Activated CD8-positive, alpha-beta memory T cell treated with anti-CD3 and anti-CD28 coated beads for 1 hour (primary cell): ENCODE measurements at regions not wholly inside any gene's neighbourhood (a gene's known extent, or its start where the extent isn't known, plus 50 kb on each side); places are given as distances from the start of the nearest gene placed in this dataset.

Experiments
- DNase-seq, 2 donors: peaks; one replicate each; pipeline ENCODE4 v3.0.0-alpha.2; 2020; ENCODE audit warnings: low read depth in 1 of 2; ENCODE audit errors: extremely low read depth in 1 of 2

DNA sequence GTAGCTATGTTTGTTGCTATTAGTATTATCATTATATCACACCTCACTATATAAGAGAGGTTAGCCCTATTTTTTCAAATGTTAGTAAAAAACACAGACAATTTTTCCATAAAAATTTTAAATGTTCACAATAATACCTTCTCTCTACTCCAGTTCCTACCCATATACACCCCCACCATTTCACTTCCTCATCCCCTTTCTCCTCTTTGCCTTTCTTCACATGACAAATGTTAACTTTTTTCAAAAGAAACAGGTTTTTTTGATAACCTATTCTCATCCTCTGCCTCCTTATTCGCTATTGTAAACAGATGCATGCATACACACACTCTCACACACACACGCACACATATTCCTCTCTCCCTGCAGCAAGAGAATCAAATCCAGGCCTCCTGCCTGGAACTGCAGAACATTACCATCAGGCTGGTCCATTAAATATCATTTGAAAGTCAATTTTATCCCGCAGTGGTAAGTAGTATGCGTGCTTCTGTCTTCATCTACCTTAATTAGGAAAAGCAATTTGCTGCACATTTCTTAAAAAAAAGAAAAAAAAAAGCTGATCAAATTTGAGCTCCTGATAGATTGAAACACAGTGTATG lies 55.5 kb downstream of the MID1IP1 start:
- no peak for DNase-seq

DNA sequence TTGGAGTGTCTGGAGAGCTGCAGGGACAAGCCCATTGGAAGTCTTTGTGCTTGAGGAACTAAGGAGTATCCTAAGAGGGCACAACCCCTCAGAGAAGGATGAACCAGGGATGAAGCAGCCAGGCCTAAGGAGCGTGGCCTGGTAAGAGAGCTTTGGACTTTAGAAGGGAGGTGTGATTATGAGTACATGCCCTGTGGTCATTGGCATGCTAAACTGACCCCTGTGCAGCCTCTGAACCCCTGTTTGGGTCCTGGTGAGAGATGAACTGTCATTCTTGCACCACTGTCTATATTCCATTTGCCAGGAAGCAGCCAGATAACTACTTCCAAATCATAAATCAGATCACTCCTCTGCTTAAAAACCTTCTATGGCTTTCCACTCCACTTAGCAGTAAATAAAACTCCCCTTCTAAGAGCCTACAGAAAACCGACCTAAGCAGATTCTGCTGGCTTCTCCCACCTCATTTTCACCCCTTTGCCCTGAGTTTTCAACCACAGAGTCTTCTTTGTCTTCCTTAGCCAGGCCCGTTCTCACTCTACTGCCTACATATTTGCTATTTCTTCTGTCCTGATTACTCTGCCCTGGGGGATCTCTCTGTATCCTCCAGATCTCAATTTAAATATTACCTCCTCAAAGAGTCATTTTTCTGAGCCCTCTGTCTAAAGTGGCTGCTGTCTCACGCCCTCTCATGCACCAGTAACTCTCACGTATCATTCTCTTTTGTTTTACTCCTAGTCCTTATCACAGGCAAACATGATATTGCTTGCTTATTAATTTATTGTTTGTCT lies 56.7 kb downstream of the MID1IP1 start:
- no peak for DNase-seq

DNA sequence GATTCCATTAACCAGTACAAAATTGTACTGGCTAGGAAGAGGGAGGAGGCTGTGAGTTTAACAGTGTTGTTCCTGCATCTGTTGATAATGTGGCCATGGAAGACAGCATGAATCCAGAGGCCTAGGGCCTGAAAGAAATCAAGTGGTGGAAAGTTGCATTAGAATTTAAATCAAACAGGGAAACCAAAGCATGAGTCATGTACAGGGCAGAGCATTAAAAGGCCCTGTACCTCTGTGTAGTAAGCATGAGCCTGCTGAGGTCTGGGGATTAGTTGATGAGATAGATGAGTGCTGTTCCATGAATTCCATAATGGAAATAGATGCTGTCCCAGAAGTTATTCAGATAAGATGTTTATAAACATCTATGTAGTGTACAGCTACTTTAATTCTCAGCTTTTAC lies 58.3 kb downstream of the MID1IP1 start:
- DNase-seq: no peak

DNA sequence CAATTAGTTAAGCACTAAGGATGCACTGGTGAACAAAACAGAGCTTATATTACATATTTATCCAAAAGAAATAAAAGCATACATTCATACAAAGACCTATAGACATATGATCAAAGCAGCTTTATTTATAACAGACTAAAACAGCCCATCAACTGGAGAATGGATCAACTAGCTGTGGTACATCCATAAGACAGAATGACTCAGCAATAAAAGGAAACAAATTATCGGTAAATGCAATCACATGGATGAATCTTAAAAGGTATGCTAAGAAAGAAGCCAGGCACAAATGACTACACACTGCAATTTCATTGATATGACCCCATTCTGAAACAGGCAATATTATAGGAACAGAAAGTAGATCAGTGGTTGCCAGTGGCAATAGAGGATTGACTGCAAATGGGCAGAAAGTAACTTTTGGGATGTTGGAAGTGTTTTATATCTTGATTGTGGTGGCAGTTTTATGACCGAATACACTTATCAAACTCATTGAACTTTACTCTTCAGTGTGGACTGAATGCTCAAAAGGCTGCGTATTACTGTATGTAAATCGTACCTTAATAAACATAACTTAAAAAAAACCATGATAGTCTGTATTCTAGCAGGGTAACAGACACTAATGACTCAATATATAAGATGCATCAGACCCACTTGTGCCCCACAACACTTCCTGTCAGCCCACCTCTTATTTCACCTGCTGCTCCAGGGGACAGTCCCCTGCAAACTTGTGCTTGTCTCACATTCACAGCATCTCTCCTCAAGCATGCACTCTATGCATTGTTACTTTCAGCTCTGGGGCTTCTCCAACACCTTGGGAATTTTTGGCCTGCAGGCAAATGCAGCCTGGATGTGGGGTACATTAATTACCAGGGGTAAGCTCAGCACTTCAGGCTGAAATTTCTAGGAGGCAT lies 59.1 kb downstream of the MID1IP1 start:
- no peak for DNase-seq

DNA sequence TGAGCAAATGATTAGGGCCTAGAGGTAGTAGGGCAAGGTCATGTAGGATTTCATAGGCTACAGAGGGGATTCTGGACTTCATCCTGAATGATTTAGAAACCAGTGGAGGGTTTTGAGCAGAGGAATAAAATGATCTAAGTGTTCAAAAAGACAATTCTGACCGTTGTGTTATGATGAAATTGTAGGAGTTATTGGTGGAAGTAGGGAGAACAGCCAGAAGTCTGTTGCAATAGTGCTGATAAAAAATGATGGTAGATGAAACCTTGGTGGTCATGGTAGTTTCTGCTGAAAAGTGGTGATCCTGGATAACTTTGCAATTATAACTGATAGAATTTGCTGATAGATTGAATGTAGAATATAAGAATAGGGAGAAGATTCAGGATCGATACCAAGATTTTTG lies 60.2 kb downstream of the MID1IP1 start:
- DNase-seq: no peak

DNA sequence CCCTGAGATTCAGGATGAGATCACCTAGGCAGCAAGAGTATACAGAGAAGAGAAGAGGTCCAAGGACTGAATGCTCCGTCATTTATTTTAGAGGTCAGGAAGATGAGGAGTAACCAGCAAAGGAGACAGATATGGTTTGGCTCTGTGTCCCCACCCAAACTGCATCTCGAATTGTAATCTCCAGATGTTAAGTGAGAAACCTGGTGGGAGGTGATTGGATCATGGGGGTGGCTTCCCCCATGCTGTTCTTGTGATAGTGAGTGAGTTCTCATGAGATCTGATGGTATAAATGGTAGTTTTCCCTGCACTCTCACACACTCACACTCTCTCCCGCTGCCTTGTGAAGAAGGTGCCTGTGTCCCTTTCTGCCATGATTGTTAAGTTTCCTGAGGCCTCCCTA lies 60.8 kb downstream of the MID1IP1 start:
- DNase-seq: no peak

DNA sequence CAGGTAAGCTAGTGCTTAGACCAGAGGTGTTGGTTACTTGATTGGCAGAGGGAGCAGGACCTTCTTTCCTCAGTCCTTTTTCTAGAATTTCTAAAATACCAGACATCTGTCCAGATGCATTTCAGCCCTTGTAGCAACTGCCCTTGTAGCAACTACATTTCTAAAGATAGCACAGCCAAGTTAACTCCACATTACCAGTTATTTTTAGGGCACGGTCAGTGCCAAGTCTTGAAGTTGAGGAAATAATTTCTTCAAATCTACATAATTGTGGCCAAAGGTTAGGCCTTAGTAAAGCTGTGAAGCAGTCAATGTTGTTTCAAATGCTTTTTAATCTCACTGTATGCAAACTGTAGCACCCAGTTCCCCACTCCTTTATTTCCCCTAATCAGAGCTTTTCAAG lies 62.9 kb downstream of the MID1IP1 start:
- DNase-seq: no peak

DNA sequence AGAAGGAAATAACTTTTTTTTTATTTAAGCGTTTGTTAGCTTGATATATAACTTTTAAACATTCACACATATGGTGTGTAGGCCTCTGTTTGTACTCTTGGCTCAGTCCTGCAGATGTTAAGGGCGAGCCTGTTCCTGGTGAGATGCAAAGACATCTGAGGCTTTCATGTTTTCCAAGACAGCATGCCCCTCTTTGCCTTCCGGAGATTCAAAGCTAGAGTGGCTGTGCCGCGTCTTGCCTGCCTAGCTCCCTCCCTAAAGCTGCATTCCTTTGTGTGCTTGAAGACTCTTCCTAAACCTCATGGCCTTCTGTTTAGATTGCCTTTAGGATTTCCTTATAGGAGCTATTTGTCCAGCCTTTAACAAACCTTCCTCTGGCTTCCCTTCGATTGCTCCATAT lies 67.1 kb downstream of the MID1IP1 start:
- no peak for DNase-seq

DNA sequence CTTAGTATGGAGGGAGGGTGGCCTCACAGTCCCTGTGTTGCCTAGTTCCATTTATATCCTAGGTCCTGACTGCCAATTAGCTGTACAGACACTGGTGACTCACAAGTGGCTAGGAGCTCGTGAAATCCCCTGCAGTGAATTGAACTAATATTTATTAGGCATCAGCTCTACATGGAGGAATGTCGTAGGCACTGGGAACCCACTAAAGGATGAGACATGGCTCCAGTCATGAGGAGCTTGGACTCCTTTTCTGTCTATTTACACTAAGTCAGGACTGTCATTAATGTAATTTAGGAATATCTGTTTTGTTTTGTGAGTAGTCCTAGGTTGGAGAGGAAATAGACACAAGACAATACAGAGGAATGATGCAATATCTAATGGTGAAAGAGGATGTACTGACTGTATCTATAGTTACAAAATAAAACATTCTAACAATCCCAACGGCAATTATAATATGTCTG lies 67.7 kb downstream of the MID1IP1 start:
- DNase-seq: no peak

DNA sequence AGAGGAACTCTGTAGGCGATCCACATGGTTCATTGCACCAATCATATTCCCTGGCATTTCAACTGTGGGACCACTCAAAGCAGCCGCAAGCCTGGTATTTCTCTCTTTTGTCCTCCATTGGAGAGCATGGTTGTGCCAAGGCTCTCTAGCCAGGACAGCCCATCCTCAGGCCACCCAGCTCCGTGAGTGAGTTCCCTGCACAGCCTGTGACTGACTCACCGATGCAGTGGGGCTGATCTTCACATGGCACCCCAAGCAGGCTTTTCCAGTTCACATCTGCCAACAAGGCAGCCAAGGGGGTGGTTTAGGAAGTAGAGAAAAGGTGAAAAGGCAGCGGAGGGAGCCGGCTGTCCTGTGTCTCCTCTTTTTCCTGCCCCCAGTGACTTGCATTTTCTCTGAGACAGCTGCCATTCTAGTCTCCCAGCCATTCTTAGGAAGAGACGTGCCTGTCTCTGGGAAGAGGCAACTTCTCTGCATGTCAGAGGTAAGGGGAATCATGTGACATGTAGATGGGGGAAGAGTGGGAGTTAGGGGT lies 69.2 kb downstream of the MID1IP1 start:
- no peak for DNase-seq

DNA sequence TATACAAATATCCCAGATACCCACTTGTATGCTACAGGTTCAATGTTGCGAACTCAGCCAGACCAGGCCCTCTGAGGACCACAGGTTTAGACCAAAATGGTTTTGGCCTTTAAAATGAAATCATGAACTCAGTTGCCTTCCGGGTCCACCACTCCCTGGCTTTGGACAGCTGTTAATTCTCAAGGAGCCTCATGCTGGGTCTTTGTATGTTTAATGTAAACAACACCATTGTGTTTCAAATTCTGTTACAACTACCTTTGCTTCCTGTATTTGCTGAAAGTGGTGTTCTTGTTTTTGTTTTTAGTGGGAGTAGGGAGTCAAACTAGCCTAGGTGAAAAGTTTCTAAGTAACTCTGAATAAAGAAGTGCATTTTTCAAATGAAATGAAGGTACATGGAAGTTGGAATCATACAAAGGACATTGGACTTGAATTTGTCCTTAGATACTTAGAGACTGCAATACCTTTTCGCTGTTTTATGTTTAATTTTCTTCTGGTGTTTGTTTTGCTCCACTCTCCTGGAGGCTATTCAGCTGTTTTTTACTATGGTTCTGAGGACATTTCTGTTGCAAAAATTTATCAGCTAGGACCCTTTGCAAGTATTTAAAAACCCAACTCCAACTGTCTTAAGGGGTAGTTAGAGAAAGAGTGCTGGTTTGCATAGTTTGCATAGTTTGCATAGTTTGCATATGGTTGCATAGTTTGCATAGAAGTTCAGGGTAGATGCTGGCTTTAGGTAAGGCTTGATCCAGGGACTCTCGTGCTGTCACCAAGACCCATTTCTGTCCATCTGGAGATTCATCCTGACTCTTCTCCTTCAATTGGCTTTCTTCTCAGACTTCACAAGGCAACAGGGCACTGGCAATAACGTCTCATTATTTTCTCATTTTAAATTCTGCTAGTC lies 70.1 kb downstream of the MID1IP1 start:
- no peak for DNase-seq

DNA sequence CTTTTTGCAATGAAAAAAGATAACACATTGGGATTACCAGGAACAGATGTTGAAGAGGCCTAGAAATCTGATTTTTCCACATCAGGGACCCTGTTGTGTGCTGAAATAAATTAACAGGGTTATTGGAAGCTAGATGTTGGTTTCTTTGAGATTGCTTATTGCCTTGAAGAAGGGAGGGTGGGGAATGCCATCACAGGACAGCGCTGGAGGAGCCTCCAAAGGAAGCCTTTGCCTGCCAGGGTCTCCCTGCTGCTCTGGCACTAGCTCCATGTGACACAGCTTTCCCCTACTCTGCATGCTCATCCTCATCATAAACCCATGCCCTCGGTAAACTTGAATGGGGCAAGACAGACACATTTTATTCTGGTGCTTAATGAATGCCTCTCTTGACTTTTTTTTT lies 76.1 kb downstream of the MID1IP1 start:
- DNase-seq: no peak

DNA sequence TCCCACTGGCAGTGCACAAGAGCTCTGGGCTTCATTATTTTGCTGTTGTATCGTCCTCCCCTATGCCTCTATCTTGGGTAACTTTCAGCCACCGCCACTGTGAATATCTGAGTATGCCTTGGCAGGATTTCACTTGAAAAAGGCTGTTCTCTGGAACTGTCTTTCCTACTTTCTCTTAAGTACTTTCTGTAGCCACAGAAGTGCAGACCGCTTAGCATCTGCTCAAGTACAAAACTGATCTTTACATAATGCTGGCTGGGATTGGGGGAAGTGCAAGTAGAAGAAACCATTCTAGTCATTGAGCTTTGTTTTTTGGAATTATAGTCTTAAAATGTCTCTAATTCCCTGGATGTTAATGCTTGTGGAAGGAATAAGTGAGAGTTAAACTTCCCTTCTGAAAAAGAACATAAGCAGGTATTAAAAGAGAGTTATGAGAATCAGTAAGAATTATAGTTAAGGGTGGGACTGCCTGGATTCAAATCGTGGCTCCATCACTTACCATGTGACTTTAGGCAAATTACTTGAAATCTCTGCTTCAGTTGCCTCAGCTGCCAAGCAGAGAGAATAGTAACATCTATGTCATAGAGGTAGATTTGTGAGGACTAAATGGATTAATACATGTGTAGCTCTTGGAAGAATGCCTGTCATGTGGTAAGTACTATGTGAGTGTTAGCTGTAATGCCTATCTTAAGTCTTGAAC lies 77.5 kb downstream of the MID1IP1 start:
- no peak for DNase-seq

DNA sequence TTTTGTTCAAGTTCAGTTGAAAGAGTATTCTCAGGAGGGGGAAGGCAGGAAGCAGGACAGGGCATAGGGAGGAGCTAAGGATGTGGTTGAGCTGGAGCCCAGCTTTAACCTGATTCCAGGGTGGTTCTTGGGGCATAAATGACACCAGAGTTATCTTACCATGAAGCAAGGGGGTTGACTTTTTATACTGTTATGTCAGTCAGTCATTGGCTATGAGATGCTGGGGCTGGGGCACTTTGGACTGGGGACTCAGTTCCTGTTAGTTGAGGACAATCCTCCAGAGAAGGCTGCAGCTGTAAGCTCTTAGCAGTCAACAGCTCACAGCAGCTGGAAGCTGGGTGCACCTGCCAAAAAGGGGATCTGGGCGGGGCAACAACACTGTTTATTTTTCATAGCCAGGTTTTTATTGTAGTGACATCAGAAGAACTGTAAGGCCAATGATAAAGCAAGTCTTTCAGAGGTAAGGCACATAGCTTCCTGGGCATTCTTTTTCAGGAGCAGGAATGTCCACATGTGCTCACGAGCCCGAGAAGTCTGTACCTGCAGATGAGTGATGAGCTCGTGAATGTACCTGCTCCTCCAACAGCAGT lies 78.5 kb downstream of the MID1IP1 start:
- DNase-seq: no peak

DNA sequence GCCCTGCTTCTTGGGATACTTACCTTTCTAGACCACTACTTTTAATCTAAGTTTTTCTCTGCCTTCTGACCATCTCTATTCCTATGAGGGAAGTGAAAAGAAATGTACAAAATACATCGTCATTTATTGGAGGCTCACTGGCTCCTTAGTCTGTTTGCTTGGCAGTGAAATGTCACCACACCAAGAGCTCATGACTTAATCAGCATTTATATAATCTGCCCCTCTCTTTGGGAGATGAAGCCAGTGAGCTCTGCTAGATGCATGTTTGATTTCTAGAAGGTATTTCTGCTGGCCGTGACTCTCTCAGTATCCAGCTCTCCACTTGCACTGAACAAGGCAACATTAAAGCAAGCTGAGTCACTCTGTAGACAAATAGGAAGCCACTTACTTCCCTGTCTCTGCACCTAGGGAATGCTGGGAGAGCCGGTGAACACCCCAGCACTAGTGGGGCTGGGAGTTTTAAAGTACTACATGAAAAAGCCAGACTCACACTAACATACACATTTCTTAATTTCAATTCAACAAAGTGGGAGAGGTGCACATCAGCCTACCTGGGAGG lies 79.1 kb downstream of the MID1IP1 start:
- DNase-seq: no peak

DNA sequence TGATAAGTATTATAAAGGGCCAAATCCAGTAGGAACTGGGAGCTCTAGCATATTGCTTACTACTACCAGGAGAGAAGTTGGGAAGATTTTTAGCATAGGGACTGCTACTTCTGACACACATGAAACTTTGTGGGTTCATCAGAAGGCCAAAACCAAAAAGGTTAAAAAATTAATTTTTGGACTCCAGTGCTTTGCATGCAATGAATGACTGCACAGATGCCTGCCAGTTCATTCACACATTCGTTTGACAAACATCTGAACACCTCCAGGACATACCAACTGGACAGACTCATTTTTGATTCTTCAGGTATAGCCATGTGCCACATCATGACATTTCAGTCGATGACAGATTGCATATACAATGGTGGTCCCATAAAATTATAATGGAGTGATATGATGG lies 79.8 kb downstream of the MID1IP1 start:
- no peak for DNase-seq

DNA sequence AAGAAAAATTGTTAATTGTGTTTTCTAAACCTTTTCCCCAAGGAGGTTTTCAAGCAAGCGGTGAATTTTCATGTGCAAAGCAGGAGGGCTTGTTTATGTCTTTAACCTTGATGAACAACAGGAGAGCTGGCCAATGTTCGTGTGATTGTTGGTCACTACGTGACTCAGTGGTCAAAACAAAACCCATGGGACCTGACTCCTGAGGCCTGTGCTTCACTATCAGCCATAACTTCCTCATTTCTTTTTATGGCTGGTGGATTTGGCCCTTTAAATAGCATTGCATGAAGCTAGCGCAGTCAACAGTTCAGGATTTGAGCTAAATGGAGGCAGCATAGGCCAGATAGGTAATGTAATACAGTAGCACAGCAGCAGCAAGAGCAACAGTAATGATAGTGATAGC lies 80.5 kb downstream of the MID1IP1 start:
- no peak for DNase-seq

DNA sequence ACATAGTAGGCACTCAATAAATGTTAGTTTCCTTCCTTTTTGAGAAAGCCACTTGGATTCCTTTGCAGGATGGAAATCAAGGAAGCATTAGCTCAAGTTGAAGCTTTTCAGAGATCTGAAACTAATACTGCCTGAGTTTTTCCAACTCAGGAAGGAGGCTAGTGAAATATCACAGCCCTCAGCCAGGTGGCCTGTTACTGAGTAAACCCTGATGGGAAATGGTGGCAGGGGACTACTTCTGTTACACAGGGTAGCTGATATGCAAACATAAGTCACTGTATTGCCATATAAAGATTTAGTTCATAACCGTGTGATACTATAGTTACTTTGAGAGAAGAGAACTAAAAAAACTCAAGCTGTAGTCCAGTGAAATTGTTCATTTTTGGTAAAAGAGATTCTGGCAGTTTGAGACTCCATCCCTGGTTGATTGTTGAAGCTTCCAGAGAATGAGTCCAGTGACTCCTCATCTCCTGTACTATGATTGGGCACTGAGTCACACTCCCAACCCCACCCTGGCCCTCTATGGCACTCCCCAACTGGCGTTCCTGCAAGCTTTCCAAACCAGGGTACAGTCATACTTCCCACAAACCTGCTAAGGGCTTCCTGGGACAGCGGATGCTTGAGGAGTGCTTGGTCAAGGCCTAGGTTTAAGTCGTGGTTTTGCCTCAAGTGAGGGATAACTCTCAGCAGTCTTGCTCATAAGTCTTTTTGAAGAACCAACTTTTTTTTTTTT lies 81.8 kb downstream of the MID1IP1 start:
- no peak for DNase-seq
